Colonic mucosa (tissue), 4 donors: ENCODE measurements at regions not wholly inside any gene's neighbourhood (a gene's known extent, or its start where the extent isn't known, plus 50 kb on each side); places are given as distances from the start of the nearest gene placed in this dataset.

Experiments used
- DNase-seq: peaks from one replicate; pipeline ENCODE4 v3.0.0-alpha.2; 2020
- H3K27ac ChIP-seq: fragments of 200-600 bp; one replicate; pipeline ENCODE4 v1.8.0; 2021
- H3K27me3 ChIP-seq: fragments of 200-600 bp; one replicate; pipeline ENCODE4 v1.8.0; 2021
- H3K36me3 ChIP-seq: fragments of 200-600 bp; one replicate; pipeline ENCODE4 v1.8.0; 2021
- H3K4me1 ChIP-seq: fragments of 200-600 bp; one replicate; pipeline ENCODE4 v1.8.0; 2021; ENCODE audit warnings: mild to moderate bottlenecking
- H3K4me3 ChIP-seq: fragments of 200-600 bp; one replicate; pipeline ENCODE4 v1.8.0; 2021
- H3K9ac ChIP-seq, 2 donors: one replicate each; pipeline ENCODE4 v1.7.0; 2013; ENCODE audit warnings: control low read depth in 2 of 2, low read depth in 2 of 2, low read length in 2 of 2
- H3K9me3 ChIP-seq: fragments of 200-600 bp; one replicate; pipeline ENCODE4 v1.8.0; 2021
- intact Hi-C: fragments of 100-400 bp; cut with DNase I; formaldehyde crosslinking; loops from one replicate; pipeline ENCODE4 v1.14.1; 2022
- TF ChIP-seq, protein P1 (sequence below): fragments of 200-600 bp; IDR thresholded peaks from one replicate; pipeline ENCODE4 v1.8.0; 2022; ENCODE audit warnings: antibody characterized with exemption, mild to moderate bottlenecking
- donor health status: healthy.
- donor health status: DM: no; HTN: no; CAD: no.
- donor health status: DM: no; HTN: no; CAD: no.

DNA sequence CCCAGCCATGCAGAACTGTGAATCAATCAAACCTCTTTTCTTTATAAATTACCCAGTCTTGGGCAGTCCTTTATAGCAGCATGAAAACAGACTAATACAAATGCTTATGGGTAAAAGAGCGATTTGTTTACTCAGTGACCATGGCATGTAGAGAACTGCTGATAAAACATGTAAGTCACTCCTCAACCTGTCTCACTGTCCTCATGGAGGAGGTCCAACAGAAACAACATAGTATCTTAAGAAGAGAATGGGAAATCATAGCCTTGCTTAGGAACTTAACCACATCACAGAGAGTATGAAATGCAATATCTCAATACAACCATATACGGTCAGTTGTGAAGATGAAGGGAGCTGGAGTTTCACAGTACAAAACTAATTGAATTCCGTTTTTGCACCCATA lies 1734.0 kb upstream of the RAG2 start:
- intact Hi-C loops, result no loop called here
- TF ChIP-seq, protein P1, sequence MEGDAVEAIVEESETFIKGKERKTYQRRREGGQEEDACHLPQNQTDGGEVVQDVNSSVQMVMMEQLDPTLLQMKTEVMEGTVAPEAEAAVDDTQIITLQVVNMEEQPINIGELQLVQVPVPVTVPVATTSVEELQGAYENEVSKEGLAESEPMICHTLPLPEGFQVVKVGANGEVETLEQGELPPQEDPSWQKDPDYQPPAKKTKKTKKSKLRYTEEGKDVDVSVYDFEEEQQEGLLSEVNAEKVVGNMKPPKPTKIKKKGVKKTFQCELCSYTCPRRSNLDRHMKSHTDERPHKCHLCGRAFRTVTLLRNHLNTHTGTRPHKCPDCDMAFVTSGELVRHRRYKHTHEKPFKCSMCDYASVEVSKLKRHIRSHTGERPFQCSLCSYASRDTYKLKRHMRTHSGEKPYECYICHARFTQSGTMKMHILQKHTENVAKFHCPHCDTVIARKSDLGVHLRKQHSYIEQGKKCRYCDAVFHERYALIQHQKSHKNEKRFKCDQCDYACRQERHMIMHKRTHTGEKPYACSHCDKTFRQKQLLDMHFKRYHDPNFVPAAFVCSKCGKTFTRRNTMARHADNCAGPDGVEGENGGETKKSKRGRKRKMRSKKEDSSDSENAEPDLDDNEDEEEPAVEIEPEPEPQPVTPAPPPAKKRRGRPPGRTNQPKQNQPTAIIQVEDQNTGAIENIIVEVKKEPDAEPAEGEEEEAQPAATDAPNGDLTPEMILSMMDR, result no peak
- H3K4me1 ChIP-seq, result no peaks in the 10 kb centered on the region

DNA sequence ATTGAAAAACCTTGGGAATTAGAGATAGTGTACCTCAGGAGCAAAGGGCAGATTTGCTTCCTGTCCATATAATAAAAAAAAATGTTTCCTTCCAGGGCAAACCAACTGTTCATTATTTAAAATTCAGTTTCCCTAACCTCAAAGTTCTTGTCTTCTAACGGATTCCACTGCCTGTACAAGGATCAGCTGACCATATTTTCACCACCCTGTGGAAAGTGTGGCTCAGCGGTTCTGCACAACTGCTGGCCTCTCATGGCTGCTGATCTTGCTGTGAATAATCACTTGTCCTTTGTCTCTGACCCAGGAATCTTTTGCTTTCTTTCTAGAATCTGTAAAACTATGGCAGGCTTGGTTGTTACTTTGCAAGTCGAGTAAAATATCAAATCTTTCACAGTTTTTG lies 1732.5 kb upstream of the RAG2 start:
- no peaks in the 10 kb centered on the region for H3K9me3 ChIP-seq
- no peak overlapping the region for H3K4me3 ChIP-seq
- H3K27me3 ChIP-seq, result no peaks in the 10 kb centered on the region
- H3K36me3 ChIP-seq, result no peaks in the 10 kb centered on the region
- H3K9ac ChIP-seq, result no peak overlapping the region
- no peak overlapping the region for H3K27ac ChIP-seq
- TF ChIP-seq, protein P1, result no peak
- H3K4me1 ChIP-seq, result no peaks in the 10 kb centered on the region
- DNase-seq, result no peak
- intact Hi-C loops, result no loop called here

More for the DNA sequence above, 1734.0 kb upstream of the RAG2 start:
- no peaks in the 10 kb centered on the region for H3K36me3 ChIP-seq
- H3K9me3 ChIP-seq, result no peaks in the 10 kb centered on the region
- DNase-seq, result no peak
- no peak overlapping the region for H3K9ac ChIP-seq
- H3K27me3 ChIP-seq, result no peaks in the 10 kb centered on the region
- no peak overlapping the region for H3K27ac ChIP-seq
- H3K4me3 ChIP-seq, result no peak overlapping the region

DNA sequence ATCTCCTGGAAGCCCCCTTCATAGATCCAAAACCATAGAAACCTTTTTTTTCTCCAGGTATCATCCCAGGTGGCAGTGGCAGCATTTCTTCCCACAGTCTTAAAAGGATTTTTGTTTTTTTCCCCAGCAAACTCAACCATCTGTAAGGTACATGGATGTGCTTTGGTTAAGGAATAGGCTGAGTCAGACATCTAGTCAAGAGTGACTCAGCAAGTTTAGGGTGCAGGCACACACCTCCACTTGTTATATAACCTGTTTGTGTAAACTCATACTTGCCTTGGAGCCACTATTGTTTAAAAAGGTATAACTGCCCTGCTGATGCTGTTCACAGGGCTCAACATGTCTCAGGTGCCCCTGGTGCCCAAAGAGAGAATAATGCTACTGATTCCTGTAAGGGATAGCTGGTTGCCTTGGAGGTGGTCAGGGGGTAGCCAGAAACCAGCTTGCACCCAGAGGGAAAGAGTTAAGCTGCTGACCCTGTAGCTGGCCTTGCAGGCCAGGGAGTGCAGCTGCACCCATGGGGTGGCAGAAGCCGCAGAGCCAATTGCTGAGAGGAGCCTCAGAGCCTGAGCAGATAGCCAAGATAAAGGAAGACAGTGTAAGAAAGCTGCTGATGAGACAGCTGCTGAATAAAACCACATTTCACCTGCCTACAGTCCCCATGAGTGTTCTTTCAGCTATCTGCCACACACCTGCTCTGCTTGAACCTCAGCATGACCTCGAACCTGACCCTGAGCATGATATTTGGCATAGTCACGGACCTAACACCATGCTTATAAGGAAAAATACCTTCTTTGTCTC lies 1726.1 kb upstream of the RAG2 start:
- Histone ChIP-seq H3K9ac (no peak overlapping the region), H3K27ac (no peak overlapping the region), H3K27me3 (no peaks in the 10 kb centered on the region), H3K4me3 (no peak overlapping the region), H3K9me3 (no peaks in the 10 kb centered on the region), H3K4me1 (no peaks in the 10 kb centered on the region), H3K36me3 (no peaks in the 10 kb centered on the region)
- DNase-seq, result no peak
- TF ChIP-seq, protein P1, result no peak
- intact Hi-C loops, result no loop called here

DNA sequence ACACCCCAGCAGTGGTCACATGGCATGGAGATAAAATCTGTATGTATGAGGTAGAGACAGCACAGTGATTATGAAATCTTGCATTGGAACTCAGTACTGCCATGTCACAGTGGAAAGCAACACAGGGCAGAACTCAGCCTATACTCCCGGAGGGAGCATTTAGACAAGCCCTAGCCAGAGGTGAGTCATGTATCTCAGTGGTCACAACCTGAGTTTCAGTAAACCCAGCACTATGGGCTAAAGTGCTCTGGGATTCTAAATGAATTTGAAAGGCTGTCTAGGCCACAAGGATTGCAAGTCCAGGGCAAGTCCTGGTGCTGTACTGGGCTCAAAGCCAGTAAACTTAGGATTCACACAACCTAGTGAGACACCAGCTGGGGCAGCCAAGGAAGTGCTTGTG lies 1717.1 kb upstream of the RAG2 start:
- no peaks in the 10 kb centered on the region for H3K36me3 ChIP-seq
- H3K27me3 ChIP-seq, result no peaks in the 10 kb centered on the region
- DNase-seq, result no peak
- H3K9ac ChIP-seq, result no peak overlapping the region
- no peaks in the 10 kb centered on the region for H3K9me3 ChIP-seq
- no peak overlapping the region for H3K27ac ChIP-seq
- intact Hi-C loops, result no loop called here
- no peak overlapping the region for H3K4me3 ChIP-seq
- no peaks in the 10 kb centered on the region for H3K4me1 ChIP-seq
- TF ChIP-seq, protein P1, result no peak

DNA sequence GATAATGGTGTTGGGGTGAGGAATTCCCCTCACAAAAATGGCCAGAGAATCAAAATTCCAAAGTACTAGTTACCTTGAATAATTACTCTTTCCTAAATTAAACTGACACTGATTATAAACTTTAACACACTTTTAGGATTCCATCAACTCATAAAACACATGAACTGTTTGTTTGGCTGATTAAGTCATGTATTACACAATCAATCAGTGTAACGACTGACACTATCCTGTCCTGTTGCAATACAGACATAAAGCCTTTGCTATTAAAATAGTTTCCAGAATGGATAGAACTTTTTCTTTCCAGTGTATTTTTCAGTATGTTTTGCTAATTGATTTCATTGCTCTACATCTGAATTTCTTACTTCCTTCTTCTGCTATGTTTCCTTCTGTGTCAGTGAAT lies 1709.4 kb upstream of the RAG2 start:
- Histone ChIP-seq H3K36me3 (no peaks in the 10 kb centered on the region), H3K9ac (no peak overlapping the region), H3K4me1 (no peaks in the 10 kb centered on the region), H3K27ac (no peak overlapping the region), H3K9me3 (no peaks in the 10 kb centered on the region), H3K27me3 (no peaks in the 10 kb centered on the region), H3K4me3 (no peak overlapping the region)
- TF ChIP-seq, protein P1, result no peak
- intact Hi-C loops, result no loop called here
- no peak for DNase-seq
